T47D (cell line): ENCODE measurements at regions not wholly inside any gene's neighbourhood (a gene's known extent, or its start where the extent isn't known, plus 50 kb on each side); places are given as distances from the start of the nearest gene placed in this dataset.

Source experiments
- DNase-seq, 2 experiments: peaks; one replicate each; pipeline versions ENCODE4 v3.0.0 to v3.0.0-alpha.2; 2011 to 2012; ENCODE audit warnings: low read depth in 1 of 2, low spot score in 1 of 2
- JUND ChIP-seq: IDR thresholded peaks from 2 replicates; pipeline ENCODE4 v1.6.1; 2012; ENCODE audit warnings: low read depth
- in situ Hi-C: cut with HindIII; loops from 2 replicates; pipeline ENCODE4 v1.10.0; 2016; ENCODE audit warnings: low sequenced_read_pairs, low pct_unique_long_range_greater_than_20kb

GRCh38 chr6:119979862-119980261 is 630.3 kb upstream of the MAN1A1 start:
- in situ Hi-C loops, result no loop called here
- peak in 1 of 2 experiments; percentile 7 for DNase-seq
- no peak for TF ChIP-seq JUND

- in situ Hi-C loops, result no loop called here
- no peak for TF ChIP-seq JUND
- peak in 1 of 2 experiments; percentile 46 for DNase-seq
These were observed 628.8 kb upstream of the MAN1A1 start for GRCh38 chr6:119978274-119978889.

GRCh38 chr6:119974430-119975159 is 625.0 kb upstream of the MAN1A1 start:
- no peak for DNase-seq
- no peak for TF ChIP-seq JUND
- in situ Hi-C loops, result no loop called here

GRCh38 chr6:119966484-119966883 is 616.9 kb upstream of the MAN1A1 start:
- TF ChIP-seq JUND, result no peak
- in situ Hi-C loops, result no loop called here

GRCh38 chr6:119965900-119966299 is 616.3 kb upstream of the MAN1A1 start:
- no peak for DNase-seq
- in situ Hi-C loops, result no loop called here
- no peak for TF ChIP-seq JUND

More at GRCh38 chr6:119966484-119966883, 616.9 kb upstream of the MAN1A1 start:
- DNase-seq, result no peak

GRCh38 chr6:119965008-119965407 is 615.4 kb upstream of the MAN1A1 start:
- DNase-seq, result no peak
- in situ Hi-C loops, result no loop called here
- TF ChIP-seq JUND, result no peak

GRCh38 chr6:119962505-119962904 is 612.9 kb upstream of the MAN1A1 start:
- DNase-seq, result no peak
- in situ Hi-C loops, result no loop called here
- TF ChIP-seq JUND, result no peak

GRCh38 chr6:119961450-119961849 is 611.9 kb upstream of the MAN1A1 start:
- DNase-seq, result no peak
- no peak for TF ChIP-seq JUND
- in situ Hi-C loops, result no loop called here

GRCh38 chr6:119960456-119960855 is 610.9 kb upstream of the MAN1A1 start:
- no peak for DNase-seq
- TF ChIP-seq JUND, result no peak
- in situ Hi-C loops, result no loop called here

- no peak for DNase-seq
- in situ Hi-C loops, result no loop called here
- TF ChIP-seq JUND, result no peak
These were observed 610.5 kb upstream of the MAN1A1 start for GRCh38 chr6:119960036-119960435.

- no peak for DNase-seq
- in situ Hi-C loops, result no loop called here
- no peak for TF ChIP-seq JUND
These were observed 607.6 kb upstream of the MAN1A1 start for GRCh38 chr6:119957195-119957594.

GRCh38 chr6:119952696-119953095 is 603.1 kb upstream of the MAN1A1 start:
- no peak for TF ChIP-seq JUND
- in situ Hi-C loops, result no loop called here
- no peak for DNase-seq

GRCh38 chr6:119950681-119951080 is 601.1 kb upstream of the MAN1A1 start:
- TF ChIP-seq JUND, result no peak
- DNase-seq, result no peak
- in situ Hi-C loops, result no loop called here
